ENCODE measurements at regions not wholly inside any gene's neighbourhood (a gene's known extent, or its start where the extent isn't known, plus 50 kb on each side); places are given as distances from the start of the nearest gene placed in this dataset.
A peak's percentile ranks its signal among the peaks of the same experiment; 100 is the strongest.
"Not testable (repeated sequence)": the region's sequence is repeated elsewhere in the genome, so short reads cannot be mapped to it uniquely, and the experiment has no call there.

GRCh38 chr13:43946281-43946680 lies 66.6 kb downstream of the LACC1 start:
- DNase-seq (ENCODE audit: low spot score), result no peak

DNA sequence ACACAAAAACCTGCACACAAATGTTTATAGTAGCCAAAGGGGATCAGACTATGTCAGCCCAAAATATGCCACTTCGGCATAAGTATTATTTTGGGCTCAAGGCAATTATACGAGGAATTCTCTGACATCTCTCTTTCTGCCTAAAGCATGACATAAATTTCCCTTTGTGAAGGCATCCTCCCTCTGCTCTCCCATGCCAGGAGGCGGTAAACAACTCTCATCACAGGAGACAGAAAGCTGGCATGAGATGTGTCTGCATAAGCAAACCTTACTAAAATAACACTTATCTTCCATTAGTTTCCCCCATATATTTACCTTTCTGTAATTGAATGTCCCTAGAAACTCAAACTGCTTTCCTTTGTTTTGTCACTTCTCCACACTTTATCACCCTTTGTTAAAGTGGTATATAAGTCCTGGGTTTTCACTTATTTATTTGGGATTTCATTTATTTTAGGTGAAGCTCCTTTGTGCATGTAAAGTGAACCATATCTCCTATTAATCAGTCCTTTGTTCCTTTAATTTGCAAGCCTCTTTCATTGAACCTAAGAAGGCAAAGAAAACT lies 68.3 kb downstream of the LACC1 start:
- no peak for DNase-seq (ENCODE audit: low spot score)

DNA sequence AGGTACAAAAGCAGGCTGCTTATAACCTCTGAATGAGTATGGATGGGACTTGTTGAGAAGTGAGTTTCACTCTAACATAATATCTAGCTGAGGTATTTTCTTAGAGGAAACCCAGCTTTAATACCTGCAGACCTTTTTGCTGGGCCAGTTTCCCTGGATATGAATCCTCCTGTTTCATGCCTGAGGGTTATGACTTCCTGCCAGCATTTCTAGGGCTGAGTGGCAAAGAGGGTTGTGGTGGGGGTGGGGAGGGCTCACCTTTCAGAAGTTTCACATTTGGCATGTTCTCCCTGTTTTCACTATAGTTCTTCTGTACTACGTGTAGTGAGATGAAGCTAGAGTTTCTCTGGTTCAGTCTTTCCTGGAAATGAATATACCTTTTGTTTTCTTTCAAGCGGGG lies 73.7 kb downstream of the LACC1 start:
- no peak for DNase-seq (ENCODE audit: low spot score)

DNA sequence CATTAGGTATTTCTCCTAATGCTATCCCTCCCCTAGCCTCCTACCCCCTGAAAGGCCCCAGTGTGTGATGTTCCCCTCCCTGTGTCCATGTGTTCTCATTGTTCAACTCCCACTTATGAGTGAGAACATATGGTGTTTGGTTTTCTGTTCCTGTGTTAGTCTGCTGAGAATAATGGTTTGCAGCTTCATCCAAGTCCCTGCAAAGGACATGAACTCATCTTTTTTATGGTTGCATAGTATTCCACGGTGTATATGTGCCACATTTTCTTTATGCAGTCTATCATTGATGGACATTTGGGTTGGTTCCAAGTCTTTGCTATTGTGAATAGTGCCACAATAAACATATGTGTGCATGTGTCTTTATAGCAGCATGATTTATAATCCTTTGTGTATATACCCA lies 77.3 kb downstream of the LACC1 start:
- DNase-seq (ENCODE audit: low spot score), result not testable (repeated sequence)

DNA sequence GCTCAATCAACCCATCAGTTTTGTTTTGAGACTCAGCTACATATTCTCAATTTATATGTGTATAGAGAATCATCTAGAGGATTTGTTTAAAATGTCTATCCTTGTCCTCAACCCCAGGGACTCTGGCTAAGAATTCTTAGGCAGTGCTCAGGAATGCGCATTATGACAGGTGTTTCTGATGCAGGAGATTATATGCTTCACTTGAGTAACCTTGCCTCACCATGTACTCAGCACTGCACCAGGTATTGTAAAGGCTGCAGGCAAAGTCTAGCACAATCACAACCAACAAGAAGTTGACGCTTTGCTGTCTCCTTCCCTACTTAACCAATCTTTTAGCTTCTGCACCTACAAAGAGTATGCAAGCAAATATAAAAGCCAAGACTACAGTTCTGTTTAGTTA lies 79.6 kb downstream of the LACC1 start:
- no peak for DNase-seq (ENCODE audit: low spot score)

GRCh38 chr13:43961909-43962308 lies 82.2 kb downstream of the LACC1 start:
- no peak for DNase-seq (ENCODE audit: low spot score)

DNA sequence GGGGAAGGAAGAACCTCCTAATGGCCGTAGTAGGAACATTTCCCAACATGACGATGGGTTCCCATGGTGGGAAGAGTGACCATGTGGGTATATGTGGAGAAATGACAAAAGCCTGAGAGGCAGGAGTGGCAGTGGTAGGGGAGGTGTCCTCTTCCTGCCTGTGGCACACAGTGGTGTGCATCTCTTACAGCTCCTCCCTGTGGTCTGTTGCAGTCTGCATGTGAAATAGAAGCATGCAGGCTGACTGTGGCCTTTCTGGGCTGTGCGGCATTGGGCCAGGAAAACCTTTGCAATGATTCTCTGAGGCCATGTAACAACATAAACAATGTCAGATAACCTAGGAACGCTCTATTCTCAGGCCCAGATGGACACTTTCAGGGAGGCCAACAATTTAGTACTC lies 84.0 kb downstream of the LACC1 start:
- DNase-seq (ENCODE audit: low spot score), result no peak

DNA sequence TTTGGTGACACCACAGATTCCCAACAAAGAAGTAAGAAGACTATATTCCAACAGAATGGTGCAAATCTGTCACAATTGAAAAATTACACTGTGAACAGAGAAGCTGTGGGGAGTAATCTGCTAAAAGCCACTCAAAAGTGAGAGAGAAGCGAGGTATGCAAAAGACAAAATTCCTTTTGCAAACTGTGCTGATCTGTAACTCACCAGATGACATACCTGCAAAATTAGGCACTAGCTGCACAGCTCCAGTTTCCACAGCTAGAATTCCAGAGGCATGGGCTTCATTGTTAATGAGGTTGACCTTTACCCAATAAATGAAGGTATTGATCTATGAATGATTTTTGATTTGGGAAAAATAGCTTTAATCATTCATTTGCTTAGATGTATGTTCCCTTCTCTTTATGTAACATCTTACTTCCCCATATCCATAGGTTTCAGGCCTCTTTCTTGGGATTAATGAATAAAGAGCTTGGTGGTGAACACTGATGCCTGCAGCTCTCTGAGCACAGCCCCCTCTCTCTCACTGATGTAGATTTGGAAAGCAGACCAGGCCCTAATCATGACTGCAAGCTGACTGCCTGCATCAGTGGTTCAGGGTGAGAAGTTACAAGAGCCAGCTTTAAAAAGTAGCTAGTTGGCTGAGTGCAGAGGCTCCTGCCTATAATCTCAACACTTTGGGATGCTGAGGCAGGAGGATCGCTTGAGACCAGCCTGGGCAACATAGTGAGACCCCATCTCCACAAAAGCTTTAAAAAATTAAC lies 85.2 kb downstream of the LACC1 start:
- DNase-seq (ENCODE audit: low spot score), result no peak

GRCh38 chr13:43965459-43965845 lies 85.7 kb downstream of the LACC1 start:
- DNase-seq (ENCODE audit: low spot score), result peak; percentile 72

GRCh38 chr13:43968251-43968942 lies 88.7 kb downstream of the LACC1 start:
- DNase-seq (ENCODE audit: low spot score), result not testable (repeated sequence)

DNA sequence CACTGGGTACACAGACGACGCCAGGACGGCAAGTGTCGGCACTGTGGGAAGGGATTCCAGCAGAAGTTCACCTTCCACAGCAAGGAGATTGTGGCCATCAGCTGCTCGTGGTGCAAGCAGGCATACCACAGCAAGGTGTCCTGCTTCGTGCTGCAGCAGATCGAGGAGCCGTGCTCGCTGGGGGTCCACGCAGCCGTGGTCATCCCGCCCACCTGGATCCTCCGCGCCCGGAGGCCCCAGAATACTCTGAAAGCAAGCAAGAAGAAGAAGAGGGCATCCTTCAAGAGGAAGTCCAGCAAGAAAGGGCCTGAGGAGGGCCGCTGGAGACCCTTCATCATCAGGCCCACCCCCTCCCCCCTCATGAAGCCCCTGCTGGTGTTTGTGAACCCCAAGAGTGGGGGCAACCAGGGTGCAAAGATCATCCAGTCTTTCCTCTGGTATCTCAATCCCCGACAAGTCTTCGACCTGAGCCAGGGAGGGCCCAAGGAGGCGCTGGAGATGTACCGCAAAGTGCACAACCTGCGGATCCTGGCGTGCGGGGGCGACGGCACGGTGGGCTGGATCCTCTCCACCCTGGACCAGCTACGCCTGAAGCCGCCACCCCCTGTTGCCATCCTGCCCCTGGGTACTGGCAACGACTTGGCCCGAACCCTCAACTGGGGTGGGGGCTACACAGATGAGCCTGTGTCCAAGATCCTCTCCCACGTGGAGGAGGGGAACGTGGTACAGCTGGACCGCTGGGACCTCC lies 89.4 kb downstream of the LACC1 start:
- not testable (repeated sequence) for DNase-seq (ENCODE audit: low spot score)

- not testable (repeated sequence) for DNase-seq (ENCODE audit: low spot score)
These were observed 90.2 kb downstream of the LACC1 start for GRCh38 chr13:43969919-43970318.

DNA sequence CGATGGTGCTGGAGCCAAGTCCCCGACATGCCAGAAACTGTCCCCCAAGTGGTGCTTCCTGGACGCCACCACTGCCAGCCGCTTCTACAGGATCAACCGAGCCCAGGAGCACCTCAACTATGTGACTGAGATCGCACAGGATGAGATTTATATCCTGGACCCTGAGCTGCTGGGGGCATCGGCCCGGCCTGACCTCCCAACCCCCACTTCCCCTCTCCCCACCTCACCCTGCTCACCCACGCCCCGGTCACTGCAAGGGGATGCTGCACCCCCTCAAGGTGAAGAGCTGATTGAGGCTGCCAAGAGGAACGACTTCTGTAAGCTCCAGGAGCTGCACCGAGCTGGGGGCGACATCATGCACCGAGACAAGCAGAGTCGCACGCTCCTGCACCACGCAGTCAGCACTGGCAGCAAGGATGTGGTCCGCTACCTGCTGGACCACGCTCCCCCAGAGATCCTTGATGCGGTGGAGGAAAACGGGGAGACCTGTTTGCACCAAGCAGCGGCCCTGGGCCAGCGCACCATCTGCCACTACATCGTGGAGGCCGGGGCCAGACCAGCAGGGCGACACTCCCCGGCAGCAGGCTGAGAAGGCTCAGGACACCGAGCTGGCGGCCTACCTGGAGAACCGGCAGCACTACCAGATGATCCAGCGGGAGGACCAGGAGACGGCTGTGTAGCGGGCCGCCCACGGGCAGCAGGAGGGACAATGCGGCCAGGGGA lies 91.0 kb downstream of the LACC1 start:
- not testable (repeated sequence) for DNase-seq (ENCODE audit: low spot score)

DNA sequence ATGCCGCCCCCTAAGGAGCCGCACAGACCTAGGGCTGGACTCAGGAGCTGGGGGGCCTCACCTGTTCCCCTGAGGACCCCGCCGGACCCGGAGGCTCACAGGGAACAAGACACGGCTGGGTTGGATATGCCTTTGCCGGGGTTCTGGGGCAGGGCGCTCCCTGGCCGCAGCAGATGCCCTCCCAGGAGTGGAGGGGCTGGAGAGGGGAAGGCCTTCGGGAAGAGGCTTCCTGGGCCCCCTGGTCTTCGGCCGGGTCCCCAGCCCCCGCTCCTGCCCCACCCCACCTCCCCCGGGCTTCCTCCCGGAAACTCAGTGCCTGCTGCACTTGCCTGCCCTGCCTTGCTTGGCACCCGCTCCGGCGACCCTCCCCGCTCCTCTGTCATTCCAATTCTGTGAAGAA lies 91.6 kb downstream of the LACC1 start:
- not testable (repeated sequence) for DNase-seq (ENCODE audit: low spot score)

GRCh38 chr13:43977911-43978310 lies 98.2 kb downstream of the LACC1 start:
- DNase-seq (ENCODE audit: low spot score), result no peak

- DNase-seq (ENCODE audit: low spot score), result no peak
These were observed 99.0 kb downstream of the LACC1 start for GRCh38 chr13:43978688-43979087.

DNA sequence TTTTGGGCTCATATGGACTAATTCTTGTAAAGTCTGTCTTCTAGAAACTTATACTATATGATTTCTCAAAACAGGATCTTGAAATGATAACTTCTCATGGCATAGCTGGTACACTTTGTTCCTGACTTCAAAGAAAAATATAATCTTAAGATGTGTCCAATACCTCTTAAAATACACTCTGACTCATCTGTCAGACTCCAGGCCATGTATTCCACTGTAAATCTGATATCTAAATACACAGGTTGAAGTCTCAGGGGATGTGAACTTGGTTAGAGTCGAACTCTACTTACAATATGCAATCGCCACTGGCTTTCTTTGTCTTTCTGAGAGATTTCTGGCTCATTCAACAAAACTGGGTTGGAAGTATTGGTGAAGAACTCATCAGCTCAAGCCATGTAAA lies 99.8 kb downstream of the LACC1 start:
- DNase-seq (ENCODE audit: low spot score), result no peak

DNA sequence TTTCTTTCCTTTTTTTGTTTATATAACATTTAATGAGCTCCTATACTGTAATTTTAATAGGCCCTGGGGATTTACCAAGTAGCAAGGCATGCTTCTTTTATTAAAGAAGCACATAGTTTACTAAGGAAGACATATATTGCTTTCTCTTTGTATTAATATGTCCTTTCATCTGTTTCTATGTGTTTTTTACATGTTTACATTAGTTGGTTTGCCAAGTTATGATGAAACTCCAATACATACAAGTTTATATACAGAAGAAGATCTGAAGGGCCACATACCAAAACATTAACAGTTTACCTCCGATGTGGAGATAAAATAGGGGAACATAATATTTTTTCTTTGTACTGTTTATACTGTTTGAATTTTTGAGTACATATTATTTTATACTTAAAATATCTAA lies 100.9 kb downstream of the LACC1 start:
- no peak for DNase-seq (ENCODE audit: low spot score)

DNA sequence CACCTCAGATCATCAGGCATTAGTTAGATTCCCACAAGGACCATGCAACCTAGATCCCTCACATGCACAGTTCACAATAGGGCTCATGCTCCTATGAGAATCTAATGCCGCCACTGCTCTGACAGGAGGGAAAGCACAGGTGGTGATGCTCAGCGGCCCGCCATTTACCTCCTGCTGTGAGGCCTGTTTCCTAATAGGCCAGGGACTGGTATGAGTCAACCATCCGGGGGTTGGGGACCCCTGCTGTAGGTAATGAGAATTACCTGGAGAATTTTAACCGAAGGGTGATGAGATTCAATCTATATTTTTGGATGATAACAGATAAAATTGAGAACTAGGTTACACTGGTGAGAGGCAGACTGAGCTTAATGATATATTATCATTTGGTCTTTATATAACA lies 101.4 kb downstream of the LACC1 start:
- DNase-seq (ENCODE audit: low spot score), result no peak

DNA sequence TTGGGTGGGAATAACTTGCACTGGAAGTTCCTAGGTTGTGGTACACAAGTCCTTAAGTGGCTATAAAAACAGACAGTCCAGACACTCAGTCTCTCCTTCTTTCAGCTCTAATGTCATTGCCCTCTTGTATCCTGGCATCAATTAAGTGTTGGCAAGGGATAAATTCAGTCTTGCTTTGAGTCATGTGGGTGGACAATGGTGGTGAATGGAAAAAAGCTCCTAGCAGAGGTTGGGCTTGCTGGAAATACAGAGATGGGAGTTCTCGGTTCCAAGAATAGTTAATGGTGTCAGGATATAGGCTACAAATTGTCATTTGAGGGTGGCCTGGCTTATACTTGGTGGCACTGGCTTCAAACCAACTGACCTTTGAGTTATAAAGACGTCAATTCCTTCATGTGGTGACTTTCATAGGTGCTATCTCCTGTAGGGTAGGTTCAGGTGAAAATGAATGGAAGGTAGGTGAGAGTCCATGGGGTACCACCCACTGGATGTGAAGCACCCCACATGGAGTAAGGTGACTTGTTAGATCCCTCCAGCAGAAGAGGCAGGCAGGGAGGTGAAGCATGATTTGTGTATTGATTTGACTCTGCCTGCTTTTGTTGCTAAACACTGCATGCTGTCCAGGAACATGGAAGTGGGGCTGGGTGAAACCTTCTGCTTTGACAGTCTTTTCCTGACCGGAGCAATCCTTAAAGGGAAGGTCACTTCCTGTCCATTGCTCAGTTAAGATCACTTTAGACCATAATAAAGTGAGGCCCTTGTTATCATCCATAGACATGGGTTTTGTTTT lies 102.0 kb downstream of the LACC1 start:
- DNase-seq (ENCODE audit: low spot score), result no peak

DNA sequence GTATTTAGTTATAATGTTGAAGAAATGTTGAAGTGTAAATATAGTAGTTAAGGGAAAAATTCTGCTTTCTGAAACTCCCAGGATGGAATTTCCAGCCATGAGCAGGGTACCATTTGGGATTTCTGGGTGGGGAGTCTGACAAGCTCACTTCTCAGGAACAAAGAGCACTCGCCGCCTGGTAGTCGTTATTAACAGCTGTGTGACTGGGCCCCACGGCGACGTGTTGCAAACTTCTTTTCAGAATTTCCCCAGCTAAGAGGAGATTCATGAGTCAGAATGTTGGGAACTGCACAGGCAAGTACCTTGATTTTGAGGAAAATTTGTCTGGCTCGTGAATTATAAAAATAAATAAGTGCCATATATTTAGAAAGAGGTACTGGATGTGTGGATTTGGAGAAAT lies 103.7 kb downstream of the LACC1 start:
- DNase-seq (ENCODE audit: low spot score), result no peak

All from SW480 (cell line).